ENCODE measurements at regions not wholly inside any gene's neighbourhood (a gene's known extent, or its start where the extent isn't known, plus 50 kb on each side); places are given as distances from the start of the nearest gene placed in this dataset.

DNA sequence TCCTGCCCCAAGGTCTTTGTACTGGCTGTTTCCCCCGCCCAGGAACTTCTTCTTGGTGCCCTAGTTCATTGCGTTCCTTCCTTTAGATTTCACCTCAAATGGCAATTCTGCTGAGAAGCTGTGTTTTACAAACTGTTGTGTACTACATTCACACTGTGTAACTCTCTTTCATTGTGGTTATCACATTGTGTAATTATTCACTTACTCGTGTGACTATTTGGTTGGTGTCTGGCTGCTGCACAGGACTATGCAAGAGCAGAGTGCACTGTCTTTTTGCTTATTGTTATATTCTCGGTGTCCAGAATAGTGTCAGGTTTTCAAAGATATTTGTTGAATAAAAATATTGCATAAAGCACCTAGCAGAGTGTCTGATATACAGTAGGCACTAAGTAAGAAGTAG lies 177.2 kb upstream of the PRICKLE1 start:
- H3K4me1 Mint-ChIP-seq, result no peaks in the 10 kb centered on the region
- H3K36me3 Mint-ChIP-seq, result no peaks in the 10 kb centered on the region
- H3K27me3 ChIP-seq (ENCODE audit: control insufficient read depth in 2 of 2, insufficient read depth in 2 of 2, low read length in 2 of 2), result no peaks in the 10 kb centered on the region
- no peak overlapping the region for H3K4me3 Mint-ChIP-seq
- H2AFZ ChIP-seq (ENCODE audit: insufficient read depth, low read depth, low read length, poor library complexity, severe bottlenecking), result no peak overlapping the region
- intact Hi-C loops (cut with micrococcal nuclease), result no loop called here
- no peaks in the 10 kb centered on the region for H4K20me1 ChIP-seq (ENCODE audit: insufficient read depth, low read length)
- no peaks in the 10 kb centered on the region for H3K36me3 ChIP-seq (replicated peaks in 1 of 2; ENCODE audit: control insufficient read depth in 1 of 2, insufficient read depth in 2 of 2, low read length in 2 of 2)
- H3K4me1 ChIP-seq (ENCODE audit: control insufficient read depth in 1 of 2, insufficient read depth in 2 of 2, low read length in 2 of 2), result no peaks in the 10 kb centered on the region
- H3K4me3 ChIP-seq (replicated peaks in 1 of 3; ENCODE audit: low read depth in 2 of 3, low read length in 3 of 3), result no peak overlapping the region
- H3K27ac Mint-ChIP-seq, result no peak overlapping the region
- no peak overlapping the region for H3K27ac ChIP-seq (ENCODE audit: low read depth in 1 of 2, low read length in 2 of 2)
- no peaks in the 10 kb centered on the region for H3K27me3 Mint-ChIP-seq (ENCODE audit: low read depth in 3 of 3)
- H3K79me2 ChIP-seq (ENCODE audit: insufficient read depth, low read length), result no peaks in the 10 kb centered on the region
- DNase-seq, result no peak
- peaks cover 3 to 15% (median 7%) of the 10 kb centered on the region in 7 donors for H3K9me3 Mint-ChIP-seq
- no peak overlapping the region for H3K9ac ChIP-seq (ENCODE audit: insufficient read depth, low read length, poor library complexity, severe bottlenecking)
- H3K4me2 ChIP-seq (replicated peaks; ENCODE audit: extremely low read depth, low read length, poor library complexity, severe bottlenecking), result no peak overlapping the region
- TF ChIP-seq, protein P1, sequence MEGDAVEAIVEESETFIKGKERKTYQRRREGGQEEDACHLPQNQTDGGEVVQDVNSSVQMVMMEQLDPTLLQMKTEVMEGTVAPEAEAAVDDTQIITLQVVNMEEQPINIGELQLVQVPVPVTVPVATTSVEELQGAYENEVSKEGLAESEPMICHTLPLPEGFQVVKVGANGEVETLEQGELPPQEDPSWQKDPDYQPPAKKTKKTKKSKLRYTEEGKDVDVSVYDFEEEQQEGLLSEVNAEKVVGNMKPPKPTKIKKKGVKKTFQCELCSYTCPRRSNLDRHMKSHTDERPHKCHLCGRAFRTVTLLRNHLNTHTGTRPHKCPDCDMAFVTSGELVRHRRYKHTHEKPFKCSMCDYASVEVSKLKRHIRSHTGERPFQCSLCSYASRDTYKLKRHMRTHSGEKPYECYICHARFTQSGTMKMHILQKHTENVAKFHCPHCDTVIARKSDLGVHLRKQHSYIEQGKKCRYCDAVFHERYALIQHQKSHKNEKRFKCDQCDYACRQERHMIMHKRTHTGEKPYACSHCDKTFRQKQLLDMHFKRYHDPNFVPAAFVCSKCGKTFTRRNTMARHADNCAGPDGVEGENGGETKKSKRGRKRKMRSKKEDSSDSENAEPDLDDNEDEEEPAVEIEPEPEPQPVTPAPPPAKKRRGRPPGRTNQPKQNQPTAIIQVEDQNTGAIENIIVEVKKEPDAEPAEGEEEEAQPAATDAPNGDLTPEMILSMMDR (IDR thresholded peaks at IDR 0.05), result no peak
- WGBS (ENCODE audit: insufficient coverage), result 85% methylated on average over 3 of the region's 4 CpGs
- H3K9me3 ChIP-seq (replicated peaks in 1 of 2; ENCODE audit: control insufficient read depth in 1 of 2, insufficient read depth in 1 of 2, low read length in 2 of 2), result peaks cover 4 to 8% of the 10 kb centered on the region in 2 donors

DNA sequence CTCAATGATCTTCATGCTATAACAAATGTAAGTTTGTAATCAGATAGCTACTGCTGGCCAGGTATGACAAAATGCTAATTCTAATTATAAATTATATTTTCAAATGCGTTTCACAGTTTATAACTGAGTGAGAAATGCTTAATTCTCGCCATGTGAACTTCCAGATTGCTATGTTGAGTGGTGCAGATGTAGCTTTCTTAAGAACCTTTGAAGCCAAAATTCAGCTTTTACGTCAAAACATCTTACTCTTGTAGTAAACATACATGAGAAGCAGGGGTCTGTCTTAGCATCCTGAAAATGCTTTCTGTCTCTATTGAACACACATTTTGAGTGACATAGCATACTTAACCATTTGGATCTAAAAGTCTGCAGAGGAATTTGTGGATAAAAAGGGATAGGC lies 176.5 kb upstream of the PRICKLE1 start:
- Mint-ChIP-seq H3K9me3 (peaks cover 0 to 12% (median 5%) of the 10 kb centered on the region in 7 donors), H3K27ac (no peak overlapping the region), H3K4me3 (no peak overlapping the region), H3K4me1 (no peaks in the 10 kb centered on the region), H3K36me3 (no peaks in the 10 kb centered on the region), H3K27me3 (ENCODE audit: low read depth in 3 of 3) (no peaks in the 10 kb centered on the region)
- H4K20me1 ChIP-seq (ENCODE audit: insufficient read depth, low read length), result no peaks in the 10 kb centered on the region
- H3K27me3 ChIP-seq (ENCODE audit: control insufficient read depth in 2 of 2, insufficient read depth in 2 of 2, low read length in 2 of 2), result no peaks in the 10 kb centered on the region
- WGBS (ENCODE audit: insufficient coverage), result no CpG with 5 or more reads among the region's 3 CpGs
- no peak overlapping the region for H3K9ac ChIP-seq (ENCODE audit: insufficient read depth, low read length, poor library complexity, severe bottlenecking)
- no peak overlapping the region for H3K4me3 ChIP-seq (replicated peaks in 1 of 3; ENCODE audit: low read depth in 2 of 3, low read length in 3 of 3)
- H3K4me2 ChIP-seq (replicated peaks; ENCODE audit: extremely low read depth, low read length, poor library complexity, severe bottlenecking), result no peak overlapping the region
- H3K36me3 ChIP-seq (replicated peaks in 1 of 2; ENCODE audit: control insufficient read depth in 1 of 2, insufficient read depth in 2 of 2, low read length in 2 of 2), result no peaks in the 10 kb centered on the region
- H3K9me3 ChIP-seq (replicated peaks in 1 of 2; ENCODE audit: control insufficient read depth in 1 of 2, insufficient read depth in 1 of 2, low read length in 2 of 2), result peaks cover 2 to 3% of the 10 kb centered on the region in 2 donors
- intact Hi-C loops (cut with micrococcal nuclease), result no loop called here
- no peaks in the 10 kb centered on the region for H3K79me2 ChIP-seq (ENCODE audit: insufficient read depth, low read length)
- H3K27ac ChIP-seq (ENCODE audit: low read depth in 1 of 2, low read length in 2 of 2), result no peak overlapping the region
- no peaks in the 10 kb centered on the region for H3K4me1 ChIP-seq (ENCODE audit: control insufficient read depth in 1 of 2, insufficient read depth in 2 of 2, low read length in 2 of 2)
- DNase-seq, result no peak
- TF ChIP-seq, protein P1 (IDR thresholded peaks at IDR 0.05), result no peak
- H2AFZ ChIP-seq (ENCODE audit: insufficient read depth, low read depth, low read length, poor library complexity, severe bottlenecking), result no peak overlapping the region
